PFSK-1 (cell line): ENCODE measurements at regions not wholly inside any gene's neighbourhood (a gene's known extent, or its start where the extent isn't known, plus 50 kb on each side); places are given as distances from the start of the nearest gene placed in this dataset.

ENCODE experiments used
- FOXP2 ChIP-seq: optimal IDR thresholded peaks from 2 replicates; pipeline ENCODE3; 2011; ENCODE audit warnings: borderline replicate concordance, control low read depth, inconsistent platforms; ENCODE audit not compliant: insufficient read depth; ENCODE audit errors: extremely low read length, extremely low read depth
- POLR2AphosphoS5 ChIP-seq: IDR thresholded peaks from 2 replicates; pipeline ENCODE4 v1.6.1; 2012; ENCODE audit warnings: low read depth, mild to moderate bottlenecking, control low read depth, low read length, moderate library complexity
- SIN3A ChIP-seq: IDR thresholded peaks from 2 replicates; pipeline ENCODE4 v1.6.1; 2012; ENCODE audit warnings: mild to moderate bottlenecking, low read length, moderate library complexity, borderline replicate concordance; ENCODE audit not compliant: insufficient read depth
- TAF1 ChIP-seq: IDR thresholded peaks from 2 replicates; pipeline ENCODE4 v1.6.1; 2012; ENCODE audit warnings: low read length, control low read depth, borderline replicate concordance; ENCODE audit not compliant: insufficient read depth
- TF ChIP-seq, protein P1 (sequence below), 2 experiments: IDR thresholded peaks; 2 replicates each; pipeline versions ENCODE4 v1.6.1 to v1.8.0; 2011 to 2012; ENCODE audit warnings: low read depth in 2 of 2, low read length in 2 of 2, control low read depth in 1 of 2, inconsistent platforms in 1 of 2, mild to moderate bottlenecking in 1 of 2, moderate library complexity in 1 of 2; ENCODE audit not compliant: insufficient read depth in 1 of 2

- no peak for TF ChIP-seq SIN3A
- TF ChIP-seq, protein P1, sequence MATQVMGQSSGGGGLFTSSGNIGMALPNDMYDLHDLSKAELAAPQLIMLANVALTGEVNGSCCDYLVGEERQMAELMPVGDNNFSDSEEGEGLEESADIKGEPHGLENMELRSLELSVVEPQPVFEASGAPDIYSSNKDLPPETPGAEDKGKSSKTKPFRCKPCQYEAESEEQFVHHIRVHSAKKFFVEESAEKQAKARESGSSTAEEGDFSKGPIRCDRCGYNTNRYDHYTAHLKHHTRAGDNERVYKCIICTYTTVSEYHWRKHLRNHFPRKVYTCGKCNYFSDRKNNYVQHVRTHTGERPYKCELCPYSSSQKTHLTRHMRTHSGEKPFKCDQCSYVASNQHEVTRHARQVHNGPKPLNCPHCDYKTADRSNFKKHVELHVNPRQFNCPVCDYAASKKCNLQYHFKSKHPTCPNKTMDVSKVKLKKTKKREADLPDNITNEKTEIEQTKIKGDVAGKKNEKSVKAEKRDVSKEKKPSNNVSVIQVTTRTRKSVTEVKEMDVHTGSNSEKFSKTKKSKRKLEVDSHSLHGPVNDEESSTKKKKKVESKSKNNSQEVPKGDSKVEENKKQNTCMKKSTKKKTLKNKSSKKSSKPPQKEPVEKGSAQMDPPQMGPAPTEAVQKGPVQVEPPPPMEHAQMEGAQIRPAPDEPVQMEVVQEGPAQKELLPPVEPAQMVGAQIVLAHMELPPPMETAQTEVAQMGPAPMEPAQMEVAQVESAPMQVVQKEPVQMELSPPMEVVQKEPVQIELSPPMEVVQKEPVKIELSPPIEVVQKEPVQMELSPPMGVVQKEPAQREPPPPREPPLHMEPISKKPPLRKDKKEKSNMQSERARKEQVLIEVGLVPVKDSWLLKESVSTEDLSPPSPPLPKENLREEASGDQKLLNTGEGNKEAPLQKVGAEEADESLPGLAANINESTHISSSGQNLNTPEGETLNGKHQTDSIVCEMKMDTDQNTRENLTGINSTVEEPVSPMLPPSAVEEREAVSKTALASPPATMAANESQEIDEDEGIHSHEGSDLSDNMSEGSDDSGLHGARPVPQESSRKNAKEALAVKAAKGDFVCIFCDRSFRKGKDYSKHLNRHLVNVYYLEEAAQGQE (IDR thresholded peaks at IDR 0.05; ENCODE audit: insufficient read depth in 1 of 2, low read depth in 2 of 2, low read length in 2 of 2): no peak
- no peak for TF ChIP-seq FOXP2
- no peak for TF ChIP-seq TAF1
- no peak for TF ChIP-seq POLR2AphosphoS5
These were observed 468.1 kb upstream of the NOVA1 start for GRCh38 chr14:27065886-27066285.

DNA sequence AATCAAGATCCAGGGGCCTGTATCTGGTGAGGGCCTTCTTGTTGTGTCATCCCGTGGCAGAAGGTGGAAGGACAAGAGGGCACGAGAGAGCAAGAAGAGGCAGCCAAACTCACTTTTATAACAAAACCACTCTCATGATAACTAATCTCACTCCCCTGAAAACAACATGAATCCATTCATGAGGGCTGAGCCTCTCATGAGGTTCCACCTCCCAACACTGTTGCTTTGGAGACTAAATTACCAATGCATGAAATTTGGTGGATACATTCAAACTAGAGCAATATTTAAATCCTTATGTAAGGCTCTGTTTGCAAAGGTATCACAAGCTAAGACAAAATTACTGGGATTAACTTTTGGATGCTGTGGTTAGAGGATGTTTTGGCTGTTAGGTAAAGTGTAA, 470.1 kb upstream of the NOVA1 start:
- no peak for TF ChIP-seq FOXP2
- TF ChIP-seq SIN3A: no peak
- TF ChIP-seq, protein P1 (IDR thresholded peaks at IDR 0.05; ENCODE audit: insufficient read depth in 1 of 2, low read depth in 2 of 2, low read length in 2 of 2): no peak
- TF ChIP-seq POLR2AphosphoS5: no peak
- TF ChIP-seq TAF1: no peak

GRCh38 chr14:27072589-27072988, 474.8 kb upstream of the NOVA1 start:
- TF ChIP-seq, protein P1 (IDR thresholded peaks at IDR 0.05; ENCODE audit: insufficient read depth in 1 of 2, low read depth in 2 of 2, low read length in 2 of 2): no peak
- no peak for TF ChIP-seq FOXP2
- TF ChIP-seq POLR2AphosphoS5: no peak
- no peak for TF ChIP-seq SIN3A
- no peak for TF ChIP-seq TAF1

GRCh38 chr14:27075503-27075902, 477.7 kb upstream of the NOVA1 start:
- no peak for TF ChIP-seq SIN3A
- TF ChIP-seq POLR2AphosphoS5: no peak
- no peak for TF ChIP-seq TAF1
- TF ChIP-seq, protein P1 (IDR thresholded peaks at IDR 0.05; ENCODE audit: insufficient read depth in 1 of 2, low read depth in 2 of 2, low read length in 2 of 2): no peak
- TF ChIP-seq FOXP2: no peak

DNA sequence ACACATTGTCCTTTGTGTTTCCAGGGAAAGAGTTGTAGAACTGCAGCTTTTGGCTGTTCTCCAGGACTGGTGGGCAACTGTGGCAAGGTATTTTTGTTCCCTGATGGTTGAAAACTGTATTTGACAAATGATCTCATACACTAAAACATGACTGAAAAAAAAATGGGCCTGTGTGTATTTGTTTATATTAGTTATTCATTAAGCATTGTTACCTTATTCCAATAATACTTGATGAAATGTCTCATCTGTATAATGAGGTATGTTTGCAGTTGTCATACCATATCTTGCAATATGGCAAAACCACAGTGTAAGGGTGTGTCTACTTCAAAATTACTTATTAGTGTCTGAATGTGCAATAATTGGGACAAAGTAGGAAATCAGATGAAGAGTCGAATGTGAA, 479.4 kb upstream of the NOVA1 start:
- TF ChIP-seq POLR2AphosphoS5 (no peak), SIN3A (no peak), TAF1 (no peak)
